Activated naive CD8-positive, alpha-beta T cell (primary cell): ENCODE measurements at regions not wholly inside any gene's neighbourhood (a gene's known extent, or its start where the extent isn't known, plus 50 kb on each side); places are given as distances from the start of the nearest gene placed in this dataset.

Experiments
- H3K27ac Mint-ChIP-seq: one replicate; pipeline ENCODE4 v1.8.0; 2021; ENCODE audit warnings: mixed read lengths
- H3K27me3 Mint-ChIP-seq: one replicate; pipeline ENCODE4 v1.8.0; 2021; ENCODE audit warnings: mixed read lengths
- H3K36me3 Mint-ChIP-seq: one replicate; pipeline ENCODE4 v1.8.0; 2021; ENCODE audit warnings: mixed read lengths
- H3K4me1 Mint-ChIP-seq: one replicate; pipeline ENCODE4 v1.8.0; 2021; ENCODE audit warnings: low read depth, mixed read lengths
- H3K4me3 Mint-ChIP-seq: one replicate; pipeline ENCODE4 v1.8.0; 2021; ENCODE audit warnings: mild to moderate bottlenecking, mixed read lengths
- H3K9me3 Mint-ChIP-seq: one replicate; pipeline ENCODE4 v1.8.0; 2021; ENCODE audit warnings: low read depth, mixed read lengths

GRCh38 chr11:127203490-127203889, 202.9 kb upstream of the KIRREL3 start:
- H3K36me3 Mint-ChIP-seq = no peaks in the 10 kb centered on the region
- H3K4me3 Mint-ChIP-seq = no peak overlapping the region

GRCh38 chr11:127202105-127202504, 201.5 kb upstream of the KIRREL3 start:
- no peak overlapping the region for H3K27ac Mint-ChIP-seq
- H3K36me3 Mint-ChIP-seq = no peaks in the 10 kb centered on the region
- no peak overlapping the region for H3K4me3 Mint-ChIP-seq
- H3K27me3 Mint-ChIP-seq = no peaks in the 10 kb centered on the region
- H3K9me3 Mint-ChIP-seq = peaks cover 6% of the 10 kb centered on the region
- no peaks in the 10 kb centered on the region for H3K4me1 Mint-ChIP-seq

More at GRCh38 chr11:127203490-127203889, 202.9 kb upstream of the KIRREL3 start:
- H3K9me3 Mint-ChIP-seq = peaks cover 12% of the 10 kb centered on the region
- H3K27ac Mint-ChIP-seq = no peak overlapping the region
- no peaks in the 10 kb centered on the region for H3K4me1 Mint-ChIP-seq
- no peaks in the 10 kb centered on the region for H3K27me3 Mint-ChIP-seq

DNA sequence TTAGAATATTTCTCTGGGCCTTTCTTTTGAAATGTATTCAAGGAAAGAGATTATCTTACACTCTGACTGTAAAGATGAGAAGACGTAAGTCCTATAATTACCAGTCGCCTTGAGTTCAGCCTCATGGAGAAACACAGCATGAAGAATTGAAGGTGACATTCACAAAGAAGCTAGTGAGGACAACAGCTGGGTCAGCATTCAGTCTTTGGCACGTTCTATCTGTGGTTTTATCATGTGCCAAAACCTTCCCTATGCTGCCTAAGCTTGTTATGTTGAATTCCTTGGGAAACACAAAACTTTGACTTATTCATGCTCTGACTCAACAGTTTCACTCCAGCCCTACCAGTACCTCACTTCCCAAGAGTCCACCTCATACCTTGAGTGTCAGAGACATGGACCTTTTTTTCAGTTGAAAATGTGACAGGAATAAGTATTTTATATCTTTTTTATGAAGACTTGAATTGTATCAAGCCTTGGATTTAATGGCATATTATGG, 198.8 kb upstream of the KIRREL3 start:
- Mint-ChIP-seq H3K9me3 (peaks cover 3% of the 10 kb centered on the region), H3K27ac (no peak overlapping the region), H3K27me3 (peaks cover 2% of the 10 kb centered on the region)

GRCh38 chr11:127195501-127196120, 195.0 kb upstream of the KIRREL3 start:
- Mint-ChIP-seq H3K4me3 (no peak overlapping the region), H3K4me1 (no peaks in the 10 kb centered on the region), H3K9me3 (no peaks in the 10 kb centered on the region), H3K36me3 (no peaks in the 10 kb centered on the region), H3K27ac (no peak overlapping the region), H3K27me3 (peaks cover 2% of the 10 kb centered on the region)

More for the DNA sequence above, 198.8 kb upstream of the KIRREL3 start:
- H3K4me1 Mint-ChIP-seq = no peaks in the 10 kb centered on the region
- H3K36me3 Mint-ChIP-seq = no peaks in the 10 kb centered on the region
- no peak overlapping the region for H3K4me3 Mint-ChIP-seq

GRCh38 chr11:127194521-127194920, 194.0 kb upstream of the KIRREL3 start:
- Mint-ChIP-seq H3K27me3 (peaks cover 2% of the 10 kb centered on the region), H3K27ac (no peak overlapping the region), H3K4me3 (no peak overlapping the region), H3K4me1 (no peaks in the 10 kb centered on the region), H3K36me3 (no peaks in the 10 kb centered on the region), H3K9me3 (no peaks in the 10 kb centered on the region)

- Mint-ChIP-seq H3K27ac (no peak overlapping the region), H3K4me1 (no peaks in the 10 kb centered on the region), H3K27me3 (peaks cover 2% of the 10 kb centered on the region), H3K9me3 (peaks cover 1% of the 10 kb centered on the region), H3K36me3 (no peaks in the 10 kb centered on the region), H3K4me3 (no peak overlapping the region)
These were observed 193.4 kb upstream of the KIRREL3 start for GRCh38 chr11:127193950-127194349.

DNA sequence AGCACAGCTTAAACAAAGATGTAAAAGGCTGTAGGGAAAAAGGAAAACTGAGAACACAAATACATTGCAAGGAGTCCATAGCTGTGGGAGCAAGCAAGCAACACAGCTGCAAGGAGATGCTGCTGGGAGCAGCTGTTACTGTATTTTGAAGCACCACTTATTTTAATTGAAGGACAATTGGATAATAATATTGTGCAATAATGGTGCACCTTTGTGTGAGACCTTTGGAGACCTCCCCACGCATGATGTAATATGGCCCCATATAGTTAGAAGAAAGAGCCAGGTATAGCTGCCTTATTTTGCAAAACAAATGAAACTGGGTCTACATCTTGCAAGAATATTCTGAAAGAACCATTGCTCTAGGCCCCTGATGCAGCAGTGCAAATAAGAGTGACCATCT, 191.1 kb upstream of the KIRREL3 start:
- H3K4me3 Mint-ChIP-seq = no peak overlapping the region
- H3K27me3 Mint-ChIP-seq = peaks cover 2% of the 10 kb centered on the region
- H3K4me1 Mint-ChIP-seq = no peaks in the 10 kb centered on the region
- H3K9me3 Mint-ChIP-seq = peaks cover 3% of the 10 kb centered on the region
- H3K36me3 Mint-ChIP-seq = no peaks in the 10 kb centered on the region
- no peak overlapping the region for H3K27ac Mint-ChIP-seq

DNA sequence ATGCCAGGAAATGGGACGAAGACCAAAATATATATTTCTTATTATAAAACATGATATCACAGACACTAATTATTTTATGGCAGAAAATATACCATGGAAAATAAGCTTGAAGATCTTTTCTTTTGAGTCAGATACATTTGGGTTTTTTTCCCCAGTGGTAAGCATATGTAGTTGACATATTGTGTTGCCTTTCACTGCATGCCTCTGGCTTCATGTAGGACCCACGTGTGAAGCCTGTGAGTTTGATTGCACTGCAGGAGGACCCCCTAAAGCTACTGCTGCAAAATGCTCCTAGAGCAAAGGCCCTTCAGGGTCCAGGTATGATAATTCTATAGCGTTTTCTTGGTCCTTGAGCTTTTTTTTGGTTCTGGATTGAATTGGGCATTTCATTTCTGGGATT, 190.7 kb upstream of the KIRREL3 start:
- no peak overlapping the region for H3K4me3 Mint-ChIP-seq
- no peaks in the 10 kb centered on the region for H3K4me1 Mint-ChIP-seq
- no peak overlapping the region for H3K27ac Mint-ChIP-seq
- H3K36me3 Mint-ChIP-seq = no peaks in the 10 kb centered on the region
- peaks cover 3% of the 10 kb centered on the region for H3K9me3 Mint-ChIP-seq
- peaks cover under 1% of the 10 kb centered on the region for H3K27me3 Mint-ChIP-seq

DNA sequence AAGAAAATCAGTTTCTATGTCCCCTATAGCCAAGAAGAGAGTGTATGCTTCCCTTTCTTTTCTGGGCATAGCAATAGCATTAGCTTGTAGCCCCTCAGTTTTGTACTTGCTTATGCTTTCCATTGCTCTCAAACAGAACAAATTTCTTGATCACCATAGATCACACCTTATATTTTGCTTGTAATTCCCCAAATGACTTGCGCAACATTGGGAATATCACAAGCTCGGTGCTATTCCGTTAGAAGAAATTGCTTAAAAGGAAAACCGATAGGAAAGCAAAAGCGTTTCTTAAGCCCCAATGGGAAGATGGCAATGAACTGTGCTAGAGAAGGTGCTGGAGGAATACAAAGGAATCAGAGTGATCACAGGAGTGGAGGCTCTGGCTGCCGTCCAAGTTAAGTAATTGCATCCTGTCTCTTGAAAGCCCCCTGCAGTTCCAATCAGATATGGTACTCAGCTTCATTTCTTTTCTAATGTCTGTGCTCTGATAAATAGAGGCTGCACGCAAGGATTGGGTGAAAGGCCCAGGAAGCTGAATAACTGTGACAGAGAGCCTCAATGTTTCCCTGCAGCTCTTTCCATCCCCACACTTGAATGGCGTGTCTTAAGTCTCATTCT, 182.1 kb upstream of the KIRREL3 start:
- Mint-ChIP-seq H3K4me3 (no peak overlapping the region), H3K9me3 (no peaks in the 10 kb centered on the region), H3K36me3 (no peaks in the 10 kb centered on the region), H3K27me3 (no peaks in the 10 kb centered on the region), H3K4me1 (no peaks in the 10 kb centered on the region), H3K27ac (no peak overlapping the region)

DNA sequence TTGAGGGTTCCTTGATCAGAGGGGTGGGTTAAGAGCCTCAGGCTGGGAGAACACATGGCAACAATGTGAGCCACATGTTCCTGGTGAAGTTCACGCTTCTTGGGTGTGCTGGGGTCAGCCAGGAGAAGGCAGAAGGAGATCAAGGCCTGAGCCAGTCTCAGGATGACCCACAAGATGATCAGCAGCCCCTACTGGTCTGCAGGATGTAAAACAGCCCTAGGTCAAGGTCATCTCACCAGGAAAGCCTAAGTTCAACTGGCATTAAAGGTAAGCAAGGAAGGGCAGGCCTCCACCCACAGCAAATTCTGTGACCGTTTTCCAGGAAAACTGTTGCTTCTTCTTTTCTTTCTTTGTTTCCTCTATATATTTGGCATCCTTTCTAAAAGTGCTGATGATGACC, 156.7 kb upstream of the KIRREL3 start:
- Mint-ChIP-seq H3K27me3 (no peaks in the 10 kb centered on the region), H3K27ac (no peak overlapping the region), H3K4me3 (no peak overlapping the region)

DNA sequence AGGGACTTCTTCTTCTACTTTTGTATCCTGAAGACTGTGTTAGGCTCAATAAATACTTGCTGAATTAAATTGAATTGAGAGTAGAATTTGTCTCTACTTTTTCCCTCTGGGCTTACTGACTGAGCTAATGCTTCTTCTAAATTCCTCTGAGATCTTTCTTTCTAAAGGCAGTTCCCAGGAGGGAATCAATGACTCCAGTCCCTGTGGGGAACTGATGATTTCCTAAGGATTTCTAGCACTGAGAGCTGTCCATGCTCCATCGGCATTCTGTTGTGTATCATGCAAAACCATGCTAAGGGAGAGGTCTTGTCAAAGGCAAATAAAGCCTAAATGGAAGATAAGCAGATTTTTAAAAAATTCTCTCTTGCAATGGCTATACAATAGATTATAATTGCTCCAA, 148.8 kb upstream of the KIRREL3 start:
- no peak overlapping the region for H3K27ac Mint-ChIP-seq
- H3K4me1 Mint-ChIP-seq = no peaks in the 10 kb centered on the region

More for the DNA sequence above, 156.7 kb upstream of the KIRREL3 start:
- Mint-ChIP-seq H3K4me1 (no peaks in the 10 kb centered on the region), H3K36me3 (no peaks in the 10 kb centered on the region), H3K9me3 (no peaks in the 10 kb centered on the region)

GRCh38 chr11:127143251-127143650, 142.7 kb upstream of the KIRREL3 start:
- Mint-ChIP-seq H3K9me3 (no peaks in the 10 kb centered on the region), H3K27ac (no peak overlapping the region), H3K36me3 (no peaks in the 10 kb centered on the region), H3K4me1 (no peaks in the 10 kb centered on the region), H3K27me3 (no peaks in the 10 kb centered on the region), H3K4me3 (no peak overlapping the region)

More for the DNA sequence above, 148.8 kb upstream of the KIRREL3 start:
- Mint-ChIP-seq H3K36me3 (no peaks in the 10 kb centered on the region), H3K4me3 (no peak overlapping the region), H3K27me3 (no peaks in the 10 kb centered on the region), H3K9me3 (no peaks in the 10 kb centered on the region)

- Mint-ChIP-seq H3K27ac (no peak overlapping the region), H3K4me3 (no peak overlapping the region), H3K4me1 (no peaks in the 10 kb centered on the region), H3K9me3 (no peaks in the 10 kb centered on the region), H3K36me3 (no peaks in the 10 kb centered on the region), H3K27me3 (no peaks in the 10 kb centered on the region)
These were observed 138.0 kb upstream of the KIRREL3 start for GRCh38 chr11:127138613-127139012.

- Mint-ChIP-seq H3K4me3 (no peak overlapping the region), H3K4me1 (no peaks in the 10 kb centered on the region), H3K27me3 (no peaks in the 10 kb centered on the region), H3K9me3 (no peaks in the 10 kb centered on the region), H3K27ac (no peak overlapping the region), H3K36me3 (no peaks in the 10 kb centered on the region)
These were observed 137.3 kb upstream of the KIRREL3 start for GRCh38 chr11:127137771-127138280.

DNA sequence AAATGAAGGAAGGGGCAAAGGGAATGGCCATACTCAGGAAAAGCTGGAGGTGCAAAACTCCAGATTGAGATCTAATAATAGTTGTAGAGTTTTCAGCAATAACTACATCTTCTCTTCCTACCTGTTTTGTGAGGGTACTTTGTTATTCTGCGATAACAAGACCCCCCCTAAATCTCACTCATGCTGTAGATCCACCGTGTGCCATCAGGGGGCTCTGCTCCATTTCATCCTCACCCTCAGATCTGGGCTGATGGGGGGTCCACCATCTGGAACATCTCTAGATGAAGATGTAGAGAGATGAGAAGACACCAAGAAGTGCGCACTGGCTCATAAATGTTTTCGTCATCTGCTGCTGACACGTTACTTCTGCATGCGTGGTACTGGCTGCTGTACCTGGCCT, 135.9 kb upstream of the KIRREL3 start:
- H3K27ac Mint-ChIP-seq = no peak overlapping the region
- H3K9me3 Mint-ChIP-seq = no peaks in the 10 kb centered on the region
- H3K27me3 Mint-ChIP-seq = no peaks in the 10 kb centered on the region
- H3K36me3 Mint-ChIP-seq = no peaks in the 10 kb centered on the region
- no peak overlapping the region for H3K4me3 Mint-ChIP-seq
- H3K4me1 Mint-ChIP-seq = no peaks in the 10 kb centered on the region
